DOHH2 (cell line): ENCODE measurements at regions not wholly inside any gene's neighbourhood (a gene's known extent, or its start where the extent isn't known, plus 50 kb on each side); places are given as distances from the start of the nearest gene placed in this dataset.
"Not testable (repeated sequence)": the region's sequence is repeated elsewhere in the genome, so short reads cannot be mapped to it uniquely, and the experiment has no call there.

Experiments
- H3F3A ChIP-seq: fragments of 200-600 bp; sonication (generic), shearing (Covaris generic); 2 replicates; pipeline ENCODE4 v1.6.0; 2016; ENCODE audit warnings: antibody characterized with exemption, mild to moderate bottlenecking; ENCODE audit not compliant: control insufficient read depth, insufficient read depth
- H3K27ac ChIP-seq: fragments of 200-600 bp; sonication (generic); 2 replicates; pipeline ENCODE4 v1.5.1; 2014; ENCODE audit warnings: low read depth, mild to moderate bottlenecking, low read length, moderate library complexity
- H3K27me3 ChIP-seq: fragments of 200-600 bp; sonication (generic); 2 replicates; pipeline ENCODE4 v1.6.1; 2014; ENCODE audit warnings: mild to moderate bottlenecking, low read length, mixed read lengths; ENCODE audit not compliant: control insufficient read depth
- H3K36me3 ChIP-seq: fragments of 200-600 bp; sonication (generic); 2 replicates; pipeline ENCODE4 v1.6.1; 2014; ENCODE audit warnings: mild to moderate bottlenecking, low read length, moderate library complexity, mixed read lengths; ENCODE audit not compliant: control insufficient read depth
- H3K4me1 ChIP-seq: fragments of 200-600 bp; sonication (generic); 2 replicates; pipeline ENCODE4 v1.6.1; 2014; ENCODE audit warnings: mild to moderate bottlenecking, low read length, mixed read lengths; ENCODE audit not compliant: control insufficient read depth
- H3K4me2 ChIP-seq: fragments of 200-600 bp; sonication (generic); 2 replicates; pipeline ENCODE4 v1.6.0; 2014; ENCODE audit warnings: mild to moderate bottlenecking, low read length, moderate library complexity
- H3K4me3 ChIP-seq: fragments of 200-600 bp; sonication (generic); 2 replicates; pipeline ENCODE4 v1.5.1; 2014; ENCODE audit warnings: mild to moderate bottlenecking, low read length, mixed read lengths
- H3K79me2 ChIP-seq: fragments of 200-600 bp; sonication (generic); 2 replicates; pipeline ENCODE4 v1.6.1; 2014; ENCODE audit warnings: mild to moderate bottlenecking, low read length, mixed read lengths; ENCODE audit not compliant: control insufficient read depth
- H3K9me2 ChIP-seq: fragments of 200-600 bp; sonication (generic); replicated peaks from 2 replicates; pipeline ENCODE4 v1.6.1; 2014; ENCODE audit warnings: mild to moderate bottlenecking, low read length, mixed read lengths; ENCODE audit not compliant: control insufficient read depth
- H3K9me3 ChIP-seq: fragments of 200-600 bp; sonication (generic); 2 replicates; pipeline ENCODE4 v1.6.1; 2014; ENCODE audit warnings: antibody characterized with exemption, low read length, mixed read lengths; ENCODE audit not compliant: control insufficient read depth, insufficient read depth
- H4K20me1 ChIP-seq: fragments of 200-600 bp; sonication (generic); 2 replicates; pipeline ENCODE4 v1.6.0; 2014; ENCODE audit warnings: low read depth, mild to moderate bottlenecking, antibody characterized with exemption, low read length, moderate library complexity; ENCODE audit not compliant: control insufficient read depth, insufficient read depth
- CTCF ChIP-seq: fragments of 200-600 bp; sonication (generic); IDR thresholded peaks from one replicate; pipeline ENCODE4 v1.5.1; 2014; ENCODE audit warnings: antibody characterized with exemption, mild to moderate bottlenecking, low read depth, low read length; ENCODE audit not compliant: poor library complexity, severe bottlenecking
- EZH2phosphoT487 ChIP-seq: fragments of 200-600 bp; sonication (generic); IDR thresholded peaks from 2 replicates; pipeline ENCODE4 v1.6.1; 2017; ENCODE audit warnings: borderline replicate concordance, mild to moderate bottlenecking, antibody characterized with exemption, low read length, moderate library complexity, mixed read lengths

- no peak overlapping the region for H3K4me3 ChIP-seq
- no peaks in the 10 kb centered on the region for H3K79me2 ChIP-seq
- no peak overlapping the region for H3K4me2 ChIP-seq
- H3K36me3 ChIP-seq, result no peaks in the 10 kb centered on the region
- no peak overlapping the region for H3K27ac ChIP-seq
- H3K9me3 ChIP-seq, result peaks cover 5% of the 10 kb centered on the region; the same call in 1 of the 2 replicates
- H3K9me2 ChIP-seq, result no peaks in the 10 kb centered on the region
- no peaks in the 10 kb centered on the region for H3F3A ChIP-seq
- peaks cover 8% of the 10 kb centered on the region for H3K4me1 ChIP-seq
- no peaks in the 10 kb centered on the region for H3K27me3 ChIP-seq
- H4K20me1 ChIP-seq, result no peaks in the 10 kb centered on the region
- TF ChIP-seq CTCF (no peak), EZH2phosphoT487 (no peak)
These were observed 299.2 kb downstream of the SRGAP2C start for GRCh38 chr1:121483961-121484424.

- not testable (repeated sequence) for H3K4me1 ChIP-seq, H3K9me3 ChIP-seq, H3K4me3 ChIP-seq, H3F3A ChIP-seq, H3K27me3 ChIP-seq, H3K79me2 ChIP-seq, H3K9me2 ChIP-seq, H3K4me2 ChIP-seq, H4K20me1 ChIP-seq, H3K36me3 ChIP-seq, H3K27ac ChIP-seq
These were observed 310.0 kb downstream of the SRGAP2C start for GRCh38 chr1:121494796-121495195.

GRCh38 chr1:121511455-121511854, 326.7 kb downstream of the SRGAP2C start:
- Histone ChIP-seq H3K36me3 (peaks cover 10% of the 10 kb centered on the region), H3K4me1 (peaks cover 12% of the 10 kb centered on the region), H3K9me3 (peaks cover 29% of the 10 kb centered on the region; the same call in 1 of the 2 replicates)
- H3K9me2 ChIP-seq, H3K27me3 ChIP-seq, H4K20me1 ChIP-seq, H3K27ac ChIP-seq, H3K4me2 ChIP-seq, H3F3A ChIP-seq, H3K79me2 ChIP-seq, H3K4me3 ChIP-seq: not testable (repeated sequence)

GRCh38 chr1:121511876-121512275, 327.1 kb downstream of the SRGAP2C start:
- Histone ChIP-seq H3K9me3 (peaks cover 29% of the 10 kb centered on the region; the same call in 1 of the 2 replicates), H3F3A (peaks cover 11% of the 10 kb centered on the region), H3K4me1 (peaks cover 16% of the 10 kb centered on the region), H3K36me3 (peaks cover 10% of the 10 kb centered on the region)
- H3K4me3 ChIP-seq, H4K20me1 ChIP-seq, H3K9me2 ChIP-seq, H3K4me2 ChIP-seq, H3K79me2 ChIP-seq, H3K27ac ChIP-seq, H3K27me3 ChIP-seq: not testable (repeated sequence)

GRCh38 chr1:121515235-121515634, 330.5 kb downstream of the SRGAP2C start:
- Histone ChIP-seq H3K9me3 (peaks cover 21% of the 10 kb centered on the region; the same call in 1 of the 2 replicates), H3K79me2 (peaks cover 22% of the 10 kb centered on the region), H4K20me1 (no peaks in the 10 kb centered on the region), H3K4me3 (peak overlapping the region; percentile 86; the same call in 1 of the 2 replicates), H3F3A (peaks cover 29% of the 10 kb centered on the region), H3K4me2 (no peak overlapping the region), H3K9me2 (no peaks in the 10 kb centered on the region), H3K4me1 (peaks cover 37% of the 10 kb centered on the region), H3K36me3 (peaks cover 21% of the 10 kb centered on the region), H3K27ac (no peak overlapping the region), H3K27me3 (no peaks in the 10 kb centered on the region)
- TF ChIP-seq CTCF (no peak), EZH2phosphoT487 (no peak)
